RWPE2 (cell line): ENCODE measurements at regions not wholly inside any gene's neighbourhood (a gene's known extent, or its start where the extent isn't known, plus 50 kb on each side); places are given as distances from the start of the nearest gene placed in this dataset.

ENCODE experiments used
- ATAC-seq: fragments of 200-7000 bp; cut with Tn5 transposase; 3 replicates; pipeline ENCODE4 v1.9.1; 2021; ENCODE audit warnings: low read depth
- DNase-seq: peaks from one replicate; pipeline ENCODE4 v3.0.0-alpha.2; 2020; ENCODE audit warnings: low spot score
- H3K27ac ChIP-seq: fragments of 450-650 bp; 2 replicates; pipeline ENCODE4 v1.5.1; 2017; ENCODE audit warnings: mild to moderate bottlenecking; ENCODE audit not compliant: poor library complexity, severe bottlenecking
- H3K27me3 ChIP-seq: fragments of 250-450 bp; sonication (Bioruptor Pico); 2 replicates; pipeline ENCODE4 v1.5.1; 2021; ENCODE audit warnings: mild to moderate bottlenecking, moderate library complexity; ENCODE audit not compliant: insufficient read depth, poor library complexity, severe bottlenecking
- H3K36me3 ChIP-seq: fragments of 250-450 bp; sonication (Bioruptor Pico); 2 replicates; pipeline ENCODE4 v1.5.1; 2020; ENCODE audit warnings: low read depth, mild to moderate bottlenecking, moderate library complexity
- H3K4me1 ChIP-seq: fragments of 250-450 bp; sonication (Bioruptor Pico); 2 replicates; pipeline ENCODE4 v1.5.1; 2021; ENCODE audit warnings: mild to moderate bottlenecking, moderate library complexity; ENCODE audit not compliant: insufficient read depth, poor library complexity, severe bottlenecking
- H3K4me3 ChIP-seq: fragments of 250-450 bp; sonication (Bioruptor Pico); 2 replicates; pipeline ENCODE4 v1.5.1; 2021; ENCODE audit warnings: mild to moderate bottlenecking, moderate library complexity; ENCODE audit not compliant: severe bottlenecking
- H3K9me3 ChIP-seq: fragments of 250-450 bp; sonication (Bioruptor Pico); 2 replicates; pipeline ENCODE4 v1.5.1; 2021; ENCODE audit warnings: mild to moderate bottlenecking, moderate library complexity; ENCODE audit not compliant: severe bottlenecking
- TF ChIP-seq, protein P1 (sequence below): fragments of 450-650 bp; IDR thresholded peaks from one replicate; pipeline ENCODE4 v1.5.1; 2017; ENCODE audit warnings: mild to moderate bottlenecking, moderate library complexity; ENCODE audit not compliant: poor library complexity, severe bottlenecking

DNA sequence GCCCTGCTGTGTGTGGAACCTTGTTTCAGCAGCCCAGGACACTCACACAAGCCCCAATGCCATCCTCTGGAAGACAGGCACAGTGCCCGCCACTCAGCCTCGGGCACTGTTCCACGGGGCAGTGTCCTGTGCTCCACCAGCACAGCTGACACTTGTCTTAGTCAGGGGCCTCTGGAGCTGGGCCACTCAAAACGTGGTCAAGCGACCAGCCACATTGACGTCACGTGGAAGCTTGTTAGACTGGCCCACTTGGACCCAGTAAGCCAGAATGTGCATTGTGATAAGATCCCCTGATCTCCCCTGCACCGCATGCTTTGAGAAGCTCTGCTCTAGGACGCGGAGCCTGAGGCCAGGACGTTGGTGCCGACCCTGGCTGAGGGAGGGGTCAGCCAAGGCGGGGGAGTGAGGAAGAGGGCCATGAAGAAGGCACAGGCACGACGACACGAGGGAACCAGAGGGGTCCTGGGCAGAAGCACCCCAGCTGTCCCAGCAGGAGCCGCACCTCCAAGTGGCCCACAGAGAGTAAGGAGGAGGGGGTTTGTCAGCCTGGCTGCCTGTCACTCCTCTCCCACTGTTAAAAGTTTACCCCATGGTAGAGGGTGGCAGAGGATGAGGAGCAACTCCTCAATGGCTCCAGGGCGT lies 64.6 kb downstream of the LINC01488 start:
- DNase-seq (no peak), ATAC-seq (no peak)
- TF ChIP-seq, protein P1, sequence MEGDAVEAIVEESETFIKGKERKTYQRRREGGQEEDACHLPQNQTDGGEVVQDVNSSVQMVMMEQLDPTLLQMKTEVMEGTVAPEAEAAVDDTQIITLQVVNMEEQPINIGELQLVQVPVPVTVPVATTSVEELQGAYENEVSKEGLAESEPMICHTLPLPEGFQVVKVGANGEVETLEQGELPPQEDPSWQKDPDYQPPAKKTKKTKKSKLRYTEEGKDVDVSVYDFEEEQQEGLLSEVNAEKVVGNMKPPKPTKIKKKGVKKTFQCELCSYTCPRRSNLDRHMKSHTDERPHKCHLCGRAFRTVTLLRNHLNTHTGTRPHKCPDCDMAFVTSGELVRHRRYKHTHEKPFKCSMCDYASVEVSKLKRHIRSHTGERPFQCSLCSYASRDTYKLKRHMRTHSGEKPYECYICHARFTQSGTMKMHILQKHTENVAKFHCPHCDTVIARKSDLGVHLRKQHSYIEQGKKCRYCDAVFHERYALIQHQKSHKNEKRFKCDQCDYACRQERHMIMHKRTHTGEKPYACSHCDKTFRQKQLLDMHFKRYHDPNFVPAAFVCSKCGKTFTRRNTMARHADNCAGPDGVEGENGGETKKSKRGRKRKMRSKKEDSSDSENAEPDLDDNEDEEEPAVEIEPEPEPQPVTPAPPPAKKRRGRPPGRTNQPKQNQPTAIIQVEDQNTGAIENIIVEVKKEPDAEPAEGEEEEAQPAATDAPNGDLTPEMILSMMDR: no peak
- no peaks in the 10 kb centered on the region for H3K27me3 ChIP-seq
- H3K9me3 ChIP-seq: peaks cover 6% of the 10 kb centered on the region
- H3K4me3 ChIP-seq: no peak overlapping the region
- no peaks in the 10 kb centered on the region for H3K4me1 ChIP-seq
- no peaks in the 10 kb centered on the region for H3K36me3 ChIP-seq
- H3K27ac ChIP-seq: no peak overlapping the region

DNA sequence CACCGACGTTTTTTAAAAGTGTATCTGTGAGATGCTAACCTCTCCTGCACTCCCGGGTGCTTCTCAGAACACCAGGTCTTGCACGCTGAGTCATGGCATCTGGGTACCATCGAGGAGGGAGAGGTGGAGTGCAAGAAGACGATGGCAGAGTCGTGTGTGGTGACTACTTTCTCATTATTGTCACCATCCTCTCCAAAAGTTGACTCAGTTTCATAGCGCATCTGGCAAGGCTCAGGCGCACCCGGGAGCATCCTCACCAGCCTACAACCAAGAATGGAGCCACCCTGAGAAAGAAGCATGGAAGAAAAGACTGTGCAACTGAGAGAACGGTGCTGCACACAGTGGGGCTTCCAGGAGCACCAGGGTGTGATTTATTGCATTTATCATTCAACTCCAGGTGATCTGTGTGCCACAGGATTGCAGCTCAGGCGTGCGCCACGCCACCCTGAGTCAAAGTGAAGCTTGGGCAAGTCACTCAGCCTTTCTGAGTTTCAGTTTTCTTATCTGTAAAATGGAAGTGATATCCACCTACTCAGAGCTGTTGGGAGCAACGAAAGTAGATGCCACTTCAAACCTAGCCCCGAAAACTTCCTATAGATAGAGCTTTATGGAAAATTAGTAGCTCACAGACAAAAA lies 65.4 kb downstream of the LINC01488 start:
- peaks cover 6% of the 10 kb centered on the region for H3K9me3 ChIP-seq
- no peak overlapping the region for H3K4me3 ChIP-seq
- TF ChIP-seq, protein P1: no peak
- DNase-seq (no peak), ATAC-seq (no peak)
- no peaks in the 10 kb centered on the region for H3K27me3 ChIP-seq
- H3K4me1 ChIP-seq: peaks cover 4% of the 10 kb centered on the region
- H3K27ac ChIP-seq: no peak overlapping the region
- no peaks in the 10 kb centered on the region for H3K36me3 ChIP-seq

DNA sequence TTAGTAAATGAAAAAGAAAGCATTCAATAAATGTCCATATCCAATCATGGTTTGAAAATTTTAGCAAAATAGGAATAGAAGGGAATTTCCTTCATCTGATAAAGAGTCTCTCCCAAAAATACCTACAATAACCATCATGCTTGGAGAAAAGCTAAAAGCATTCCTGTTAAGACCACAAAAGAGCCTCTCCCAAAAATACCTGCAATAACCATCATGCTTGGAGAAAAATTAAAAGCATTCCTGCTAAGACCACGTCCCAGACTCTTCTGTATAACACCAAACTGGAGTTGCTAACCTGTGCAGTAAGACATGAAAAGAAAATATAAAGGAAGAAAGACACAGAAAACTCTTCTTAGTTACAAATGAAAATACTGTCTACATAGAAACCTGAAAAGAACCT lies 69.4 kb downstream of the LINC01488 start:
- Histone ChIP-seq H3K4me3 (no peak overlapping the region), H3K27ac (no peak overlapping the region), H3K27me3 (no peaks in the 10 kb centered on the region), H3K36me3 (no peaks in the 10 kb centered on the region), H3K4me1 (peaks cover 7% of the 10 kb centered on the region), H3K9me3 (peaks cover 6% of the 10 kb centered on the region)
- TF ChIP-seq, protein P1: no peak
- ATAC-seq (no peak), DNase-seq (no peak)

DNA sequence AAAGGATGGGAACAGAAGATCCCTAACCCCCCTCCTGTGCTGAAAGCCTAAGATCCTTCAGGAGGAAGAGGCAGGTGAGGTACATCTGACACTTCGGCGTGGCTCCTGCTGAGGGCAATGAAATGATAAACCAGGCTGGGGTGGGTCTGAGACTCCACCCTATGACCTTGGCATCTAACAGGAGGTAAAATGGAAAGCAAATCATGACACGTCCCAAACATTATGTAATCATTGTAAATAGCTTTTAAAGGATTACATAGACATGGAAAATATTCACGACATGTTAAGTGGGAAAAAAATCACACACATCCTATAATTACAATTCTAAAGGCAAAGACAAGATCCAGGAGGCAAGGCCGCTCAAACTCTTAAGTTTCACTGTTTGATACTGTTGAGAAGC lies 70.5 kb downstream of the LINC01488 start:
- no peak overlapping the region for H3K27ac ChIP-seq

More for the DNA sequence above, 70.5 kb downstream of the LINC01488 start:
- TF ChIP-seq, protein P1: no peak
- DNase-seq (no peak), ATAC-seq (no peak)
- peaks cover 6% of the 10 kb centered on the region for H3K9me3 ChIP-seq
- no peaks in the 10 kb centered on the region for H3K36me3 ChIP-seq
- no peak overlapping the region for H3K4me3 ChIP-seq
- no peaks in the 10 kb centered on the region for H3K27me3 ChIP-seq
- peaks cover 7% of the 10 kb centered on the region for H3K4me1 ChIP-seq
